ENCODE measurements at regions not wholly inside any gene's neighbourhood (a gene's known extent, or its start where the extent isn't known, plus 50 kb on each side); places are given as distances from the start of the nearest gene placed in this dataset.

DNA sequence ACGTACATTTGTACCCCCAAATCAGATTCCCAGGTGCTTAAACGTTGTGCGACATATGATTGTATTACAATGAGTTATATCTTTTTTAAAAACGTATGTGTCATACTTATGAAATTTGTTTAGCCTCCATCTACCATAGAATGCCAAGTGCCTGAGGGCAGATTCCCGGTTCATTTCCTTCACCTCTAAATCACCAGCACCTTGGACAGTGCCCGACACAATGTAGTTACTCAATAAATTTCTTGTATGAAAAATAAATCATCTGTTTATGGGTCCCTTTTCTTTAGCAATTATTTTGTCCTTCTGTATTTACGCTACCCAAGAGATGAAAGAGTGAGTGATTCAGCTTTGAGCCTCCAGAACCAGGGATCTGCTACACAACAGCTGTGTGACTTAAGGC is 157.4 kb downstream of the TBX5 start:
- TF ChIP-seq, protein P1, sequence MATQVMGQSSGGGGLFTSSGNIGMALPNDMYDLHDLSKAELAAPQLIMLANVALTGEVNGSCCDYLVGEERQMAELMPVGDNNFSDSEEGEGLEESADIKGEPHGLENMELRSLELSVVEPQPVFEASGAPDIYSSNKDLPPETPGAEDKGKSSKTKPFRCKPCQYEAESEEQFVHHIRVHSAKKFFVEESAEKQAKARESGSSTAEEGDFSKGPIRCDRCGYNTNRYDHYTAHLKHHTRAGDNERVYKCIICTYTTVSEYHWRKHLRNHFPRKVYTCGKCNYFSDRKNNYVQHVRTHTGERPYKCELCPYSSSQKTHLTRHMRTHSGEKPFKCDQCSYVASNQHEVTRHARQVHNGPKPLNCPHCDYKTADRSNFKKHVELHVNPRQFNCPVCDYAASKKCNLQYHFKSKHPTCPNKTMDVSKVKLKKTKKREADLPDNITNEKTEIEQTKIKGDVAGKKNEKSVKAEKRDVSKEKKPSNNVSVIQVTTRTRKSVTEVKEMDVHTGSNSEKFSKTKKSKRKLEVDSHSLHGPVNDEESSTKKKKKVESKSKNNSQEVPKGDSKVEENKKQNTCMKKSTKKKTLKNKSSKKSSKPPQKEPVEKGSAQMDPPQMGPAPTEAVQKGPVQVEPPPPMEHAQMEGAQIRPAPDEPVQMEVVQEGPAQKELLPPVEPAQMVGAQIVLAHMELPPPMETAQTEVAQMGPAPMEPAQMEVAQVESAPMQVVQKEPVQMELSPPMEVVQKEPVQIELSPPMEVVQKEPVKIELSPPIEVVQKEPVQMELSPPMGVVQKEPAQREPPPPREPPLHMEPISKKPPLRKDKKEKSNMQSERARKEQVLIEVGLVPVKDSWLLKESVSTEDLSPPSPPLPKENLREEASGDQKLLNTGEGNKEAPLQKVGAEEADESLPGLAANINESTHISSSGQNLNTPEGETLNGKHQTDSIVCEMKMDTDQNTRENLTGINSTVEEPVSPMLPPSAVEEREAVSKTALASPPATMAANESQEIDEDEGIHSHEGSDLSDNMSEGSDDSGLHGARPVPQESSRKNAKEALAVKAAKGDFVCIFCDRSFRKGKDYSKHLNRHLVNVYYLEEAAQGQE (IDR thresholded peaks at IDR 0.05; ENCODE audit: insufficient read depth in 1 of 2, low read depth in 2 of 2, low read length in 2 of 2), result peak; percentile 46 to 90; a peak in 3 of 4 replicates
- TF ChIP-seq SIN3A (IDR thresholded peaks at IDR 0.05; ENCODE audit: borderline replicate concordance, insufficient read depth, low read length), result no peak

DNA sequence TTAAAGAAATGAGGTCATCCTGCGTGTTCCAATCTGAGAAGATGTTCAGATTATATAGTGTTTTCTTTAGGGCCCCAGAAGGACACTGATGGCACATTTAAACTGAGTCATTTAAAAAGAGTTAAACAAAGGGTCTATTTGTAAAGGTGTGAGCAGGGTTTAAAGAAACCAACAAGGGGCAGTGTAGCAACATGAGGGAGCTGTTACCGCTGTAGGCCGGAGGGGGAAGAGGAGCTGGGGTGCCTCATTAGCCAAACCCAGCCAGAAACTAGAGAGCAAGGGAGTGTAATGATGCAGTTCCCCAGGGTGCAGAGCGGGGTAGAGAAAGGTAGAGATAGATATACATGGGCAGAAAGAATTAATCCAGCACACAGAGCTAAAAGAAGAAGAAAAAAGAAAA is 160.4 kb downstream of the TBX5 start:
- TF ChIP-seq FOXP2 (optimal IDR thresholded peaks at IDR 0.05; ENCODE audit: borderline replicate concordance, extremely low read depth, extremely low read length, insufficient read depth) (no peak), SIN3A (IDR thresholded peaks at IDR 0.05; ENCODE audit: borderline replicate concordance, insufficient read depth, low read length) (no peak), POLR2AphosphoS5 (IDR thresholded peaks at IDR 0.05; ENCODE audit: low read depth, low read length) (no peak), TAF1 (IDR thresholded peaks at IDR 0.05; ENCODE audit: borderline replicate concordance, insufficient read depth, low read length) (no peak)
- TF ChIP-seq, protein P1 (IDR thresholded peaks at IDR 0.05; ENCODE audit: insufficient read depth in 1 of 2, low read depth in 2 of 2, low read length in 2 of 2), result no peak

DNA sequence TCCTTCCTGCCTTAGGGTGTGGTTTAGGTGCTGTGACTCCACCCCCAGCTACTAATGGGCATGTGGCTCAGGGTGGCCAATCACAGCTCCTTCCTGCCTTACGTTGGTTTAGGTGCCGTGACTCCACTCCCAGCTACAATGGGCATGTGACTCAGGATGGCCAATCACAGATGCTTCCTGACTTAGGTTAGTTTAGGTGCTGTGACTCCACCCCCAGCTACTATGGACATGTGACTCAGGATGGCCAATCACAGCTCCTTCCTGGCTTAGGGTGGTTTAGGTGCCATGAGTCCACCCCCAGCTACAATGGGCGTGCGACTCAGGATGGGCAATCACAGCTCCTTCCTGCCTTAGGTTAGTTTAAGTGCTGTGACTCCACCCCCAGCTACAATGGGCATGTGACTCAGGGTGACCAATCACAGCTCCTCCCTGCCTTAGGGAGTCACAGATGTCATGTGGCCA is 163.9 kb downstream of the TBX5 start:
- no peak for TF ChIP-seq FOXP2 (optimal IDR thresholded peaks at IDR 0.05; ENCODE audit: borderline replicate concordance, extremely low read depth, extremely low read length, insufficient read depth)
- TF ChIP-seq TAF1 (IDR thresholded peaks at IDR 0.05; ENCODE audit: borderline replicate concordance, insufficient read depth, low read length), result no peak
- TF ChIP-seq SIN3A (IDR thresholded peaks at IDR 0.05; ENCODE audit: borderline replicate concordance, insufficient read depth, low read length), result no peak
- no peak for TF ChIP-seq POLR2AphosphoS5 (IDR thresholded peaks at IDR 0.05; ENCODE audit: low read depth, low read length)
- TF ChIP-seq, protein P1 (IDR thresholded peaks at IDR 0.05; ENCODE audit: insufficient read depth in 1 of 2, low read depth in 2 of 2, low read length in 2 of 2), result no peak

DNA sequence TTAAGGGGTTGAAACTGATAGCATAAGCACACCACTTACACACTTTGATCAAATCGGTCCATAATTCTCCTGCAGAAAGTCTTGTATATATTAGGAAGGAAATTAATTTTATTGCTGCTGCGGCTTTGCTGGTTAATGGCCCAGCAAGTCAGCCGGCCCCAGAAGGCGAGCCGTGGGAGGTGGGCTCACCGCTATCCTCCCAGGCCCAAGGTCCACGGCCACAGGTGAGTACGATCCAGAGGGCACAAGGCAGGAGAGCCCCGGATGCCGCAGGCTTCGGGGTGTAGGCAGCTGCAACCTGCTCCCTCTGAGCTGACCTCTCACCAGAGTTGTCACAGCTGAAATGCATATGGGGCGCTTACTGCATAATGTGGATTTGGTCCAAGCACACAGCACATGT is 165.7 kb downstream of the TBX5 start:
- no peak for TF ChIP-seq FOXP2 (optimal IDR thresholded peaks at IDR 0.05; ENCODE audit: borderline replicate concordance, extremely low read depth, extremely low read length, insufficient read depth)
- no peak for TF ChIP-seq SIN3A (IDR thresholded peaks at IDR 0.05; ENCODE audit: borderline replicate concordance, insufficient read depth, low read length)
- TF ChIP-seq, protein P1 (IDR thresholded peaks at IDR 0.05; ENCODE audit: insufficient read depth in 1 of 2, low read depth in 2 of 2, low read length in 2 of 2), result no peak
- no peak for TF ChIP-seq TAF1 (IDR thresholded peaks at IDR 0.05; ENCODE audit: borderline replicate concordance, insufficient read depth, low read length)

DNA sequence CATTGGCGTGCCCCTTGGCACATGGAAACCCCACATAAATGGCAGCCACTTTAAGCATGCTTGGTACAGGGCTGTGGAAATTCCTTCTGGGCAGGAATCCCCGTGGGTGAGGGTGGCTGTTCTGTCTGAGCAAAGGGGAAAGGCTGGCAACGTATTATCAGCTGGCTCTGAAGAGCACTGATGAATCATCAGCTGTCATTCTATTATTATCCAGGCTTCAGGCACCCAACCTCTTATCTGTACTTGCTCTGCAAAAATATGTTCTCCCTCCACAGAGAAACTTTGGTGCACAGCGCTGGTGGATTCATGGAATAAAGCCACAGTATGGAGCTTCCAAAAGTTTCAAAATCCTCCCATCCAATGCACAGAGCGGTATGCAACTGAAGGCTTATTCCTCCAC is 167.1 kb downstream of the TBX5 start:
- TF ChIP-seq TAF1 (IDR thresholded peaks at IDR 0.05; ENCODE audit: borderline replicate concordance, insufficient read depth, low read length), result no peak
- TF ChIP-seq POLR2AphosphoS5 (IDR thresholded peaks at IDR 0.05; ENCODE audit: low read depth, low read length), result no peak
- TF ChIP-seq, protein P1 (IDR thresholded peaks at IDR 0.05; ENCODE audit: insufficient read depth in 1 of 2, low read depth in 2 of 2, low read length in 2 of 2), result no peak
- TF ChIP-seq FOXP2 (optimal IDR thresholded peaks at IDR 0.05; ENCODE audit: borderline replicate concordance, extremely low read depth, extremely low read length, insufficient read depth), result no peak
- no peak for TF ChIP-seq SIN3A (IDR thresholded peaks at IDR 0.05; ENCODE audit: borderline replicate concordance, insufficient read depth, low read length)
